Activated CD4-positive, alpha-beta T cell treated with anti-CD3 and anti-CD28 coated beads, Interleukin-2, amount 10 ng/mL, durations not matched to agents 24 days and 14 days (primary cell): ENCODE measurements at regions not wholly inside any gene's neighbourhood (a gene's known extent, or its start where the extent isn't known, plus 50 kb on each side); places are given as distances from the start of the nearest gene placed in this dataset.

ENCODE experiments used
- DNase-seq: peaks from one replicate; pipeline ENCODE4 v3.0.0; 2022
- H3K27ac Mint-ChIP-seq: one replicate; pipeline ENCODE4 v1.8.0; 2022; ENCODE audit warnings: mild to moderate bottlenecking, mixed read lengths
- H3K27me3 Mint-ChIP-seq: one replicate; pipeline ENCODE4 v1.8.0; 2022; ENCODE audit warnings: mixed read lengths
- H3K36me3 Mint-ChIP-seq: one replicate; pipeline ENCODE4 v1.8.0; 2022; ENCODE audit warnings: low read depth, mild to moderate bottlenecking, mixed read lengths
- H3K4me1 Mint-ChIP-seq: one replicate; pipeline ENCODE4 v1.8.0; 2021; ENCODE audit warnings: mixed read lengths
- H3K4me3 Mint-ChIP-seq: one replicate; pipeline ENCODE4 v1.8.0; 2022; ENCODE audit warnings: mild to moderate bottlenecking, moderate library complexity, mixed read lengths
- H3K9me3 Mint-ChIP-seq: one replicate; pipeline ENCODE4 v1.8.0; 2021; ENCODE audit warnings: mixed read lengths
- intact Hi-C: fragments of 100-400 bp; cut with micrococcal nuclease; formaldehyde crosslinking; loops from one replicate; pipeline ENCODE4 v1.15.1; 2023

DNA sequence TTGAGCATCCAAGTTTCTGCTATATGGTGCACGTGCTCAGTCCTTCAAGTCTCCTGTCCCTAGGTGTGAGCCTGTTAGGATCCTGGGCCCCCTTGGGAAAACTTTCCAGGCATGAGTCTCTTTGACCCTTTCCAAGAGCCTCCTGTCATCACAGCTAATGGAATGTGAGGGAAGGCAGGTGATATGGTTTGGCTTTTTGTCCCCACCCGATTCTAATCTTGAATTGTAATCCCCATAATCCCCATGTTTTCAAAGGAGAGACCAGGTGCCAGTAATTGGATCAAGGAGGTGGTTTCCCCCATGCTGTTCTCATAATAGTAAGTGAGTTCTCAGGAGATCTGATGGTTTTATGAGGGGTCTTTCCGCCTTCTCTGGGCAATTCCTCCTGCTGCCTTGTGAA is 265.5 kb downstream of the ATP23 start:
- H3K36me3 Mint-ChIP-seq: no peaks in the 10 kb centered on the region

DNA sequence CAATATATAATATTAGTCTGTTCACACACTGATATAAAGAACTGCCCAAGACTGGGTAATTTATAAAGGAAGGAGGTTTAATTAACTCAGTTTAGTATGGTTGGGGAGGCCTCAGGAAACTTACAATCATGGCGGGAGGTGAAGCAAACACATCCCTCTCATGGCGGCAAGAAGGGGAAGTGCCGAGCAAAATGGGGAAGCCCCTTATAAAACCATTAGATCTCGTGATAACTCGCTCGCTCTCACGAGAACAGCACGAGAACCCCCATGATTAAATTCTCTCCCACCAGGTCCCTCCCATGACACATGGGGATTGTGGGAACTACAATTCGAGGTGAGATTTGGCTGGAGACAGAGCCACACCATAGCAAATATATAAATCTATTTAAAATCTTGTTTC is 269.8 kb downstream of the ATP23 start:
- no peak for DNase-seq
- intact Hi-C loops: no loop called here
- no peak overlapping the region for H3K4me3 Mint-ChIP-seq
- H3K36me3 Mint-ChIP-seq: no peaks in the 10 kb centered on the region
- no peaks in the 10 kb centered on the region for H3K9me3 Mint-ChIP-seq
- no peaks in the 10 kb centered on the region for H3K4me1 Mint-ChIP-seq
- no peaks in the 10 kb centered on the region for H3K27me3 Mint-ChIP-seq
- no peak overlapping the region for H3K27ac Mint-ChIP-seq

More for the DNA sequence above, 265.5 kb downstream of the ATP23 start:
- no peaks in the 10 kb centered on the region for H3K9me3 Mint-ChIP-seq
- no peaks in the 10 kb centered on the region for H3K27me3 Mint-ChIP-seq
- H3K4me3 Mint-ChIP-seq: no peak overlapping the region
- DNase-seq: no peak
- H3K4me1 Mint-ChIP-seq: no peaks in the 10 kb centered on the region
- no peak overlapping the region for H3K27ac Mint-ChIP-seq
- intact Hi-C loops: no loop called here

DNA sequence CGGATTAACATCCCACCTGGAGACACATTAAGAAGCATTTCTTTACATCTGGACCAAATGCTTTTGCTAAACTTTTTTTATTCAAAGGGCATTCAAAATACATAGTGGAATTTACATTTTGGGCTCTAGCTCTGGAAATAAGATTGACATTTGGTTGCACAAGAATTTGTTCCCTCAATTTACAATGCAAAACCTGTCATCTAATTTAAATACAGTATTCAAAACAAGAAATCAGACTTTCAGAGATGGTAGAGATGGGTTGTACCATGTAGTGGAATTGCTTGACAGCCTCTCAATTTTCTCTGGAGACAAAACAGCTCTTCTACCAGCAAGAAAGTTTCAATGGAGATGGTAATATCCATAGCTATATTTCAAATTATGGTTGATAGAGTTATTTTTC is 275.8 kb downstream of the ATP23 start:
- Mint-ChIP-seq H3K4me1 (no peaks in the 10 kb centered on the region), H3K27me3 (no peaks in the 10 kb centered on the region)
- intact Hi-C loops: no loop called here

DNA sequence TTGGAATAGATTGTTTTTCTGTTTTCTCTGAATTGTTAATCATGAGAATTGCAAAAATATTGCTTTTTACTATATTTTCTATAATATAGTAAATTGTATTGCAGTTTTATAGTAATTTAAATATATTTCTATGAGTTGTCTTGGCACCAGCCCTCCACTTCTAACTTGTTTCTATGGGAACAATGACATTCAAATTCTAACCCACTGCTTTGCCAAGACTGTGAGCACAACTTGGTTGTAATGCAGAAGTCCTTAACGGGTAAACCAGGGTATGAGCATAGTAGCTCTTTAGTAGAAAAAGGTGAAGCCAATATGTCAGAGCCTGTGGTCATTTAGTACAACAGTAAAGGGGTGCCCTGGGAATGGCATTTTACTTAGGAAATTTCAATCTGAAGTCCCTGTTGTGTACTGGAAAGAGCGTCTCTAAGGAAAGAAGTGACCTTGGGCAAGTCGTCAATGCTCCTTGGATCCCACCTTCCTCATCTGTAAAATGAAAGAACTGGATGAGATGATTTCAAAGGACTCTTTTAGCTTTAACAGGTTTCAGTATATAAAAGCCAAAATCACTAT is 283.3 kb downstream of the ATP23 start:
- no peak overlapping the region for H3K4me3 Mint-ChIP-seq
- H3K27ac Mint-ChIP-seq: no peak overlapping the region
- no peaks in the 10 kb centered on the region for H3K36me3 Mint-ChIP-seq
- peaks cover 2% of the 10 kb centered on the region for H3K27me3 Mint-ChIP-seq
- no peaks in the 10 kb centered on the region for H3K9me3 Mint-ChIP-seq
- no peaks in the 10 kb centered on the region for H3K4me1 Mint-ChIP-seq
- DNase-seq: no peak
- intact Hi-C loops: no loop called here

More for the DNA sequence above, 275.8 kb downstream of the ATP23 start:
- Mint-ChIP-seq H3K27ac (no peak overlapping the region), H3K4me3 (no peak overlapping the region), H3K9me3 (no peaks in the 10 kb centered on the region), H3K36me3 (no peaks in the 10 kb centered on the region)
- DNase-seq: no peak

DNA sequence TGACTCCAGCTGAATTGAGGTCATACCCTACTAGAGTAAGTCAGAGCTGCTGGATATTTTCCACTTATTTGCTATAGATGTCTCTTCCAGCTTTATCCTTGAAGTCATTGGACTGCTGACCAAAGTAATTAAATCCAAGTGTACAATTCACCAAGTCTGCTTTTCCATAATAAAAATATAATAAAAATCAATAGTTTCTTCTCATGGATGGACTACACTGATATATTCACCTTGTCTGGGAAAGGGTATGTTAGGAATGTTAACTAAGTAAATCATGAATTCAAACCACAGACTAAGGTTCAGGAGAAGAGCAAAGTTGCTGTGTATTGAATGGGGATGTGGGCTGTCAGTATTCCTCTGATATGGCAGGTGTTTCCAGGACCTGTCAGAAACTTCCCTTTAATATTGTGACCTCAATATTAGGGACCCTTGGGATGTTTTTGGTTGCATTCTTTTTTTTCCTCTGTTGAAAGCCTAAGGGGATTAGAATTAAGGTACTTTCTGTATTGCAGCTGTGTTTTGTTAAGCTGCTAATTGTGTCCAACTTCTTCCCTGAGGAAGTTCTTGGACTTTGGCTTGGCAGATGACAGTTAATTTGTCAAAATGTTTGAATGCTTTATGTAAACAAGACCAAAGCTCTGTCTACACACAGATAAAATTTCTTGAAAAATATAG is 284.0 kb downstream of the ATP23 start:
- no peak overlapping the region for H3K27ac Mint-ChIP-seq
- H3K9me3 Mint-ChIP-seq: no peaks in the 10 kb centered on the region
- H3K27me3 Mint-ChIP-seq: peaks cover 2% of the 10 kb centered on the region
- H3K36me3 Mint-ChIP-seq: no peaks in the 10 kb centered on the region
- no peak for DNase-seq
- H3K4me3 Mint-ChIP-seq: no peak overlapping the region
- H3K4me1 Mint-ChIP-seq: no peaks in the 10 kb centered on the region
- intact Hi-C loops: no loop called here

DNA sequence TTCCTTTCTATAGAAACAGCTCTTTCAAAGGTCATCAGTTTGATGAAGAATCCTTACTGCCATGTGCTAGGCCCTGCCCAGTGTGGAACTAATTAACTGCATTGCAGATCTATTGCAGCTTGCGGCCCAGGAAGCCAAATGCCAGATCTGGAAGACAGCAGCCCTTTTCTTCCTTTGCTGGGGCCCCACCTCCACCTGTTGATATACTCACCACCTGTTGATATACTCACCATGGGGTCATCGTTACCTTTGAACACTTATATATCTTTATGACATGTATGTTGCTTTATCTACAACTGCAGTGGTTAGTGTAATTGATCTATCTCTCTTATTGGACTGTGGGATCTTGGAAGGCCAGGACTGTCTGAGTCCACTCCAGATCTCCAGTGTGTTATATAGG is 292.5 kb downstream of the ATP23 start:
- no peaks in the 10 kb centered on the region for H3K4me1 Mint-ChIP-seq
- H3K4me3 Mint-ChIP-seq: no peak overlapping the region
- H3K27ac Mint-ChIP-seq: no peak overlapping the region
- H3K9me3 Mint-ChIP-seq: no peaks in the 10 kb centered on the region
- no peaks in the 10 kb centered on the region for H3K36me3 Mint-ChIP-seq
- DNase-seq: no peak
- intact Hi-C loops: no loop called here
- H3K27me3 Mint-ChIP-seq: no peaks in the 10 kb centered on the region

DNA sequence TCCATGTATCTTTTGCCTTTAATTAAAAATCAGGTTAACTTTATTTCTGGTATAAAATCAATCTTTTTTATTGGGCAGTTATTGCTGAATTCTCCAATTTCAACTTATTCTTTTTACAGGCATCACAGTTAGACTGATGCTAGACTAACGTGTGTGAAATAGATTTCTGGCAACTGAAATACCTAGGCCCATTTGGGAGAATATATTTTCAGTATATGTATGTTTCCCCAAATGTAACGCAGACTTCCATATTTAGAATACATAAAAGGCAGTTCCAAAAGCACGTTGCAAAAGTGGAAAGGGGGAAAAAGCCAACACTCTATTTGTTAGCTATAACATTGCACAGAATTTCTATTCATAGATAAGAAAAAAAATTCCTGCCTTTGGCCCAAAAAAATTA is 297.0 kb downstream of the ATP23 start:
- Mint-ChIP-seq H3K4me1 (no peaks in the 10 kb centered on the region), H3K4me3 (no peak overlapping the region), H3K27ac (no peak overlapping the region), H3K36me3 (no peaks in the 10 kb centered on the region), H3K9me3 (no peaks in the 10 kb centered on the region), H3K27me3 (no peaks in the 10 kb centered on the region)
- no peak for DNase-seq
- intact Hi-C loops: no loop called here

DNA sequence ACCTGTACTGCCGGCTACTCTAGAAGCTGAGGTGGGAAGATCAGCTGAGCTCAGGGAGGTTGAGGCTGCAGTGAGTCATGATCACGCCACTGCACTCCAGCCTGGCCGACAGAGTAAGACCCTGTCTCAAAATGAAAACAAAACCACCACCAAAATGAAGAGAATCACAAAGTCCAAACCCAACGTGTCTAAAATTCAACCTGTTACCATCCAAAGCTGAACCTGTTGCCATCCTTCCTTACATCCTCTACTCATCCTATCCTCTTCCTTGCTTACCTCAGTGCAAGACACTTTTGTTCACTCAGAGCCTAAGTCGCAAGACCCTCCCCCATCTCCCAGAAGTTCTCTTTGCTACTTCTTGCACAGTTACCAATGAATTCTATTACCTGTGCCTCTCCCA is 299.7 kb downstream of the ATP23 start:
- no peak for DNase-seq
- Mint-ChIP-seq H3K27ac (no peak overlapping the region), H3K36me3 (no peaks in the 10 kb centered on the region), H3K4me3 (no peak overlapping the region), H3K27me3 (no peaks in the 10 kb centered on the region), H3K9me3 (no peaks in the 10 kb centered on the region), H3K4me1 (no peaks in the 10 kb centered on the region)
- intact Hi-C loops: no loop called here

DNA sequence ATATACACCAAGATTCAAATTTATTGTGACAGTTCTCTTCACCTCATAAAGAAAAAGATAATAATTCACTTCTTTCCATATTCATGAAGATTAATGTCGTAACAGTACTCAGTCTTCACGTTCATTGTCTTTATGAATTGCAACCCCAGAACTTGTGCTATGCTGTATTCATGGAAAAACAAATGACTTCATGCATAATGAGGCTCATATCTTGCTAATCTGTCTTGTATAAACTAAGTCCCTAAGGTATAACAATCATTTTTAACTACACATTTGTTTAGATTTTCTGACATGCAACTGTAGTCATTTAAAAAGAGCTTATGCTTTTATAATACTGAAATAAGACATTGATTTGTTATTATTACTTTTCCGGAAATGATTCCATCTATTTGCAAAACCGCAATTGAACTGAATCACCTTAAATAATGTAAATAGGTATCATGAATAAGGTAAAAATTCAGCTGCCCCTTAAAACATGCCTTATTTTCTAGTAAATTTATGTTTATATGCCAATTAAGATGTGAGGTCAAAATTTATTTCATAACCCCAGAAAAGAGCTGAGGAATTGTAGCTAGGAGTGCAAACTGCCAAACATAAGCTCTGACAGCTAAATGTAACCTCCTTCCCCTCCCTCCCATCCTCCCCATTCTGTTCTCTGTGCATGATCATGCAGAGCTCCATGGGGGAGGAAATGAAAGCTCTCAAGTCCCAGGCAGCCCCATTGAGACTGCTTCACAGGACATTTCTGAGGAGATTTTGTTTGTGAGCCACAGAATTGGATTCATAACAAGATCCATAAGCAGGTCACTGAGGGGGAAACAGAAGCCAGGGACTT is 301.6 kb downstream of the ATP23 start:
- Mint-ChIP-seq H3K27ac (no peak overlapping the region), H3K36me3 (no peaks in the 10 kb centered on the region), H3K4me1 (no peaks in the 10 kb centered on the region), H3K9me3 (no peaks in the 10 kb centered on the region), H3K27me3 (no peaks in the 10 kb centered on the region), H3K4me3 (no peak overlapping the region)
- no peak for DNase-seq
- intact Hi-C loops: no loop called here

DNA sequence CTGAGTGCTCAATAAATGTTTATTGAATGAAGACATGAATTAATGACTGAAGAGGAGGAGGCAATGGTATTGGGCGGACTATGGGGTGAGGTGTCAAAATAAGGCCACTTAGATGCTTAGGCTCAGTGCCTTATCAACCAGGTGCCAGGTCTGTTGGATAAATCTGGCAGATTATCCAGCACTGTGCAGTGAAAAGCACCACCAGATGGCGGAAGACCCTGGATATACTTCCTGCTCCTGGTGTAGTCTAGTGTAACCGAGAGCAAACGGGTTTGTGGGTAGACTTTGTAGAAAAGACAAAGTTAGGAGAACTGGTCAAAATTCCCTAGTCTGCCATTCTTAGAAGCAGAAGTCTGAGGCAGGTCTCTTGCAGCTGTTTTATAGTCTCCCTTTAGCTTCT is 306.3 kb downstream of the ATP23 start:
- H3K4me3 Mint-ChIP-seq: no peak overlapping the region
- no peak overlapping the region for H3K27ac Mint-ChIP-seq
- no peak for DNase-seq
- no peaks in the 10 kb centered on the region for H3K9me3 Mint-ChIP-seq
- H3K36me3 Mint-ChIP-seq: no peaks in the 10 kb centered on the region
- intact Hi-C loops: no loop called here
- H3K4me1 Mint-ChIP-seq: no peaks in the 10 kb centered on the region
- no peaks in the 10 kb centered on the region for H3K27me3 Mint-ChIP-seq

DNA sequence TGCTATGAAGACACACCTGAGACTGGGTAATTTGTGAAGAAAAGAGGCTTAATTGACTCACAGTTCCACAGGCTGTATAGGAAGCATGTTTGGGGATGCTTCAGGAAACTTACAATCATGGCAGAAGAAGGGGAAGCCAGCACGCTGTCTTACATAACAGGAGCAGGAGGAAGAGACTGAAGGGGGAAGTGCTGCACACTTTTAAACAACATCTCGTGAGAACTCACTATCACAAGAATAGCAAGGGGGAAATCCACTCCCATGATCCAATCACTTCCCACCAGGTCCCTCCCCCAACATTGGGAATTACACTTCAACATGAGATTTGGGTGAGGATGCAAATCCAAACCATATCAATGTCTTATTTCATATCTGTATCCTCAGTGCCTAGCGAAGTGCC is 307.2 kb downstream of the ATP23 start:
- H3K4me1 Mint-ChIP-seq: no peaks in the 10 kb centered on the region
- intact Hi-C loops: no loop called here
- no peak overlapping the region for H3K27ac Mint-ChIP-seq
- no peaks in the 10 kb centered on the region for H3K9me3 Mint-ChIP-seq
- no peaks in the 10 kb centered on the region for H3K36me3 Mint-ChIP-seq
- DNase-seq: no peak
- H3K27me3 Mint-ChIP-seq: no peaks in the 10 kb centered on the region
- no peak overlapping the region for H3K4me3 Mint-ChIP-seq

DNA sequence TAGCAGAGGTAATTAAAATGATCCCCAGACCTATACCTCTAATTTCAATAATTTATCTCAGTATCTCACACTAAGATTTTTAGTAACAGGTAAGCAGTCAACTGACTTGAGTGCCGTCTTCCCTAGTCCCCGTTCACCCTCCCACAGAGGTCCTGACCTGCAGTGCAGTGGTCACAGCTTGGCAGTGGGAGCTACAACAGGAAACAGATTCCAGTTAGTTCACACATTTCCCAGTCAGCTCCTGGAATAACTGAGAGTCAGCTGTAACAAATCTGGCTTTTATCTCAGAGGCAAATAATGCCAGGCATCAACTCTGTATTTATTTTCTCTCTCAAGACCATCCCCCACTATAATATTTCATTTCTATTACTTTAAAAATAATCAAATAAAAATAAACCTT is 308.2 kb downstream of the ATP23 start:
- Mint-ChIP-seq H3K4me3 (no peak overlapping the region), H3K27ac (no peak overlapping the region), H3K36me3 (no peaks in the 10 kb centered on the region), H3K9me3 (no peaks in the 10 kb centered on the region), H3K27me3 (no peaks in the 10 kb centered on the region), H3K4me1 (no peaks in the 10 kb centered on the region)
- no peak for DNase-seq
- intact Hi-C loops: no loop called here

DNA sequence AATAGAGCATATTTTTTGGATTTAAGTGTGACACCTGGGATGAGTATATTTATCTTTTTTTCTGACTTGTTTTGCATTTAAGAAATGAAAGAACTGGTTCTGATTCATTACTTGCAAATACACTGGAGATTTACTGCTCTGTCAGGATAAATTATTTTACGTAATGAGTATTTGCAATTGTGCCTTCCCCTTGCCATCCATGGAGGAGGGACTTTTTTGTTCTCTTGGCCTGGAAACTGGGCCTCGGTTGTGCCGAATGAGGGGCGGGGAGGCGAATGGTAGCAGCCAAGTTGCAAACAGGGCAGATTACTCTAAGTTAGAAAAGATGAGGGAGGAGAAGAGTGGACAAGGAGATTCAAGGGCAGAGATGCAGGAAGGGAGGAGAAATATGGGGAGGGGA is 308.7 kb downstream of the ATP23 start:
- intact Hi-C loops: no loop called here
- H3K4me3 Mint-ChIP-seq: no peak overlapping the region
- H3K27me3 Mint-ChIP-seq: no peaks in the 10 kb centered on the region

DNA sequence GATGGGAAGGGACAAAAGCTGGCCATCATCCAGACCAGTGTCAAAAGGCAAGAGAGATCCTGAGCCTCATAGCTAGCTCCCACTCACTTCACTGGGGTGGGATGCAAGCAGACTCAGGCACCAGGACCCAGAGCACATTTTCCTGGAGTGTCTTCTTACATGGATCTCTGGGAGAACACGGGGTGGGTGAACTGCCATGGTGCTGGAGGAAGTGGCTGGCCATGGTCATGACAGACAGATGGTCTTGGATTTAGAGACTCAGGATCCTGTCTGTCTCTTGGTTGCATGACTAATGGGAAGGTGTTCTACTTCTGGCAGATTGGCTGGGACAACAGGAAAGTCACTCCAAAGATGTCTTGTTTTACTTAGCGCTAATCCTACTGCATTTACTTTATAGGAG is 311.5 kb downstream of the ATP23 start:
- DNase-seq: no peak
- Mint-ChIP-seq H3K27me3 (no peaks in the 10 kb centered on the region), H3K36me3 (no peaks in the 10 kb centered on the region), H3K9me3 (no peaks in the 10 kb centered on the region), H3K4me1 (no peaks in the 10 kb centered on the region), H3K27ac (no peak overlapping the region), H3K4me3 (no peak overlapping the region)
- intact Hi-C loops: no loop called here

More for the DNA sequence above, 308.7 kb downstream of the ATP23 start:
- H3K4me1 Mint-ChIP-seq: no peaks in the 10 kb centered on the region
- DNase-seq: no peak
- H3K27ac Mint-ChIP-seq: no peak overlapping the region
- no peaks in the 10 kb centered on the region for H3K9me3 Mint-ChIP-seq
- no peaks in the 10 kb centered on the region for H3K36me3 Mint-ChIP-seq
